Hematopoietic multipotent progenitor cell treated with erythropoietin and hydrocortisone succinate and interleukin-3 and kit ligand, for 15 days (in vitro differentiated cells): ENCODE measurements at regions not wholly inside any gene's neighbourhood (a gene's known extent, or its start where the extent isn't known, plus 50 kb on each side); places are given as distances from the start of the nearest gene placed in this dataset.

Source experiments
- DNase-seq: peaks from one replicate; pipeline ENCODE4 v3.0.0-alpha.2; 2015; ENCODE audit warnings: low spot score

GRCh38 chr2:18182861-18183260, 304.4 kb downstream of the KCNS3 start:
- no peak for DNase-seq

GRCh38 chr2:18180912-18181311, 302.4 kb downstream of the KCNS3 start:
- no peak for DNase-seq

DNA sequence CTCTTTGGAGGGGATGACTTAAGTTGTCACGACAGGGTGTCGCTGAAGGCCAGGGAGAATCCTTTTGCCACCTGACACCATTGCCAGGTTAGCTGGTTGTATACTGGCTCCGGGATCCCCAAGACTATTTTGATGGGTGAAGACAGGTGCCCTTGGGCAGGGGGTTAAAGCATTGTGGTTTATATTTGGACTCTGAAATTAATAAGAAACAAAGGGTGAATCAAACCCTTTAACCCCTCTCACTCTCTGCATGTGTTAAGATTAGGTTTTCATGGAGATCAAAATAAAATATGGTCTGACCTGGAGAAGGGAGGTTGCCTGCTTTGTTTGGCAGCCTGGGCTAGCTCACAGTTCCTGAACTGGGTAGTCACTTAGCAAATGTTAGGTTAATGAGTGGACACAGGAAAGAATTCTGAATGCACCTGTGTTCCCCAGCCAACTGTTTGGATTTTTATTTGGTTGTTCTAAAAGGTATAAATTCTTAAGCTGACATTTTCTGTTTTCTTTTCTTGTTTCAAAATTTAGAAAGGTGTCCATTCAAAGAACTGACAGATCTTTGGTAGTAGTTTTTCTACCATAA, 301.7 kb downstream of the KCNS3 start:
- DNase-seq, result no peak

- peak; percentile 49 for DNase-seq
These were observed 300.4 kb downstream of the KCNS3 start for GRCh38 chr2:18178736-18179349.

GRCh38 chr2:18176679-18177215, 298.3 kb downstream of the KCNS3 start:
- DNase-seq, result no peak

- no peak for DNase-seq
These were observed 294.1 kb downstream of the KCNS3 start for GRCh38 chr2:18172607-18173006.

DNA sequence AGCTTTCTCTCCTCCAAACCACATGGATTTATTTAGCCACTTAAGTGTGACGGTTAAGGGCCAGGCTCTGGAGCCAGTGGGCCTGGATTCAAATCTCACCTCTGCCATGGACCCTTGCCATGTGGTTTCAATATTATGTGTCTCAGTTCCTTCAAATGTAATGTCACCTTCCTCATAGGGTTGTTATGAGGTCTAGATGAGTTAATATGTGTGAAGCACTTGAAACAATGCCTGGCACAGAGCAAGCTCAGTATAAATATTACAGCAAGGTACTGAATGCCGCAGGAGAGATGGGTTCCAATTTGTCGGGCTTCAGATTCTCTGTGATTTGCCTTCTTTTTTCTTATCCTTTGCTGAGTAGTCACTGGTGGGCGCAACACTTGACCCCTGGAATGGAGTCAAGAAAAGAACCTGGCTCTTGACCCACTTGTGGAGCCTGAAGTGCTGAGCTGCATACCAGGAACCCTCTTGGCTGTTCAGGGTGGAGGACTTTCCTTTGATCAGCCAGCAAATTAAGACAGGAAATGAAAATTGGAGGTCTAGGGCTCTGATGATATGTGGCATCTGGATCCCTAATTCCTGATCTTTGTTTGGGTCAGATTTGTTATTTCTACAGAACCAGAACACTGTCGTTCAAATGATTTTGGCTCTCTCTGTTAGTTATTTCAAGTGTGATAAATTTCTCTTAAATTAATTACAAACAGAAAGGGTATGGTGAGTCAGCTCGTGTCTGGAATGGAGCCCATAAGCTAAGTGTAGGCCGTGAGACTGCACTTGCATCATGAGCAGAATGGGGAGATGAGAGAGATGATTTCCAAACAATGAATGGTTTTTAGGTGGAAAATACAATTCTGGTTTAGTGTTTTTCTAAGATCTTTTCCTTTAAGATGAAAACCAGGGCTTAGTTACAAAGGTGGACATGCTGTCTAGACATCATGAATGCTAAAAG, 293.0 kb downstream of the KCNS3 start:
- DNase-seq, result no peak

GRCh38 chr2:18170642-18171041, 292.2 kb downstream of the KCNS3 start:
- no peak for DNase-seq

GRCh38 chr2:18169893-18170175, 291.4 kb downstream of the KCNS3 start:
- DNase-seq, result no peak

DNA sequence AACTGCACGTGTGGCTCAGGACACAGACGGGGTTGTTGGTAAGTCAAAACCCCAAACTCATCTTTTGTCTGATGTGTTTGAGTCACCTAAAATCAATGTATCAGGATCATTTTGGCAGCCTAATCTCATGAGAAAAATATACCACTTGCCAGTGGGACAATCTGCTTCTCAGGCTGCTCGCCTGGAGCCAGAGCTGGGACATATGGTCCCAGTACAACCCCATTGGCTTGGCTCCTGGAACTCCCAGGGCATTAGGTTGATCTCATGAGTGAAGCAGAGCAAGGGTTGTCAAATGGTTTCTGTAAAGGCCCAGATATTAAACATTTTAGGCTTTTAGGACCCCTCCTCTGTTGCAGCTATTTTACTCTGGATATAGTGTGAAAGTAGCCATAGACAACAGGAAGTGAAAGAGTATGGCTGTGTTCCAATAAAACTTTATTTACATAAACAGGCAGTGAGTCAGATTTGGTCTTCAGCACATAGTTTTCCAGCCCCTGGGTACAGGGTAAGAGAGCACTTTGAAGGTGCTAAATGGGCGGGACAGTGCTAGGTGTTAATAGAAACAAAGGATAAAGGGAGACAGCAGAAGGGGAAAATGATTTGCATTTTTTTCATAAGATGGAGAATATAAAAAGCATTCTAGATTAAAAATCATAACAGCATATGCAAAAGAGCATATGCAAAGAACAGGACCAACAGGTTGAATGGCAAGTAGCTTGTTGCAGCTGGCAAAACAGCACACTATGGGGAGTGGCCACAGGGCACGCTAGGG, 290.8 kb downstream of the KCNS3 start:
- no peak for DNase-seq

GRCh38 chr2:18167871-18168270, 289.4 kb downstream of the KCNS3 start:
- no peak for DNase-seq

GRCh38 chr2:18161681-18162080, 283.2 kb downstream of the KCNS3 start:
- DNase-seq, result no peak

DNA sequence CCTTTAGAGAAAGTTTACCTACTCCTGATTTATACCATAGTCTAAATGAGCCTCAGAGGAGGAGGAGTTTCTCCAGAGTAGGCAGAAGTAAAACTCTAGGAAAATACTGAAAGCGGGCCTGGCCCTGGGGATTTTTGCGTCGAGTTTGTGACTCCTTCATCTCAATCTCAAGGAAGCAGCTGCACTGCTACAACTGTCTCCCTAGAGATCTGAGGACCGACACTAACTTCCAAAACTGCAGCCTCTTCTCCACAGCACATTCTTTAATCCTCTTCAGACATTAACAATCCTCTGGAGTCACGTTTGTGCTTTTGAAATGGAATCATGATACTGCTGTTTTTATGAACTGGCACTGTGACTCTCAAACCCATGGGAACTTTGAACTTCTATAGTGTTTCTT, 281.4 kb downstream of the KCNS3 start:
- no peak for DNase-seq

- no peak for DNase-seq
These were observed 278.0 kb downstream of the KCNS3 start for GRCh38 chr2:18156421-18156820.

GRCh38 chr2:18156002-18156401, 277.5 kb downstream of the KCNS3 start:
- DNase-seq, result no peak

GRCh38 chr2:18154812-18155211, 276.3 kb downstream of the KCNS3 start:
- DNase-seq, result no peak

GRCh38 chr2:18154259-18154658, 275.8 kb downstream of the KCNS3 start:
- DNase-seq, result no peak

- no peak for DNase-seq
These were observed 275.3 kb downstream of the KCNS3 start for GRCh38 chr2:18153741-18154140.

DNA sequence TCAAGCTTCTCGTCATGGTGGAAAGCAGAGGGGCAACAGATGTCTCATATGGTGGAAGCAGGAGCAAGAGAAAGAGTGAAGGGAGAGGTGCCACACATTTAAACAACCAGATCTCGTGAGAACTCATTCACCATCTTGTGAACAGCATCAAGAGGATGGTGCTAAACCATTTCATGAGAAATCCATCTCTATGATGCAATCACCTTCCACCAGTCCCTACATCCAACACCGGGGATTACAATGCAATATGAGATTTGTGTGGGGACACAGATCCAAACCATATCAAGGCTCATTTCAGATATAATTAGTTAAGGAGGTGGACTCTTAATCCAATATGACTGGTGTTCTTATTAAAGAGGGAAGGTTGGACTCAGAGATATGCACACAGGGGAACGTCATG, 272.8 kb downstream of the KCNS3 start:
- DNase-seq, result no peak

DNA sequence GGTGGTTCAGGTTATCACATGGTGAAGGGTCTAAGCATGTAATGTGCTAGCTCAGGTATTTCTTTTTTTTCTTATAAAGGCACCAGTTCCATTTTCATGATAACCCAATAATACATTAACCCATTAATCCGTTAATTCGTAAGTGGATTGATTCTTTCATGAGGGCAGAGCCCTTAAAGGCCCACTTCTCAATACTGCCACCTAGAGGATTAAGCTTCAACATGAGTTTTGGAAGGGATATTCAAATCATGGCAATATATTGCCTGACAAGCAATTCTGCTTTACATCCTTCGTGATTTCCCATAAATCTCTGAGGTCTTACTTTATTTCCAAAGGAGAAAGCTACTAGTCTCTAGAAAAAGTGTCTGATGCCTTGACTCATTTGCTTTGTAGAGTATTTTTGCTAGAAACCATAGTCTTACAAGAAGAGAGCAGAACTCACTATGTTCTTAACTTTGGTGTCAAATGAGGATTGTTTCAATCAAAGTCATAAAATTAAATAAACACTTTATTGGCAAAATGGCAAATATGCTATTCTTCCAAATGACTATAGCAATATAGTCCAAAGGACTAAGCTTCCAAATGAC, 271.3 kb downstream of the KCNS3 start:
- peak; percentile 38 for DNase-seq

GRCh38 chr2:18136881-18137475, 258.5 kb downstream of the KCNS3 start:
- no peak for DNase-seq

DNA sequence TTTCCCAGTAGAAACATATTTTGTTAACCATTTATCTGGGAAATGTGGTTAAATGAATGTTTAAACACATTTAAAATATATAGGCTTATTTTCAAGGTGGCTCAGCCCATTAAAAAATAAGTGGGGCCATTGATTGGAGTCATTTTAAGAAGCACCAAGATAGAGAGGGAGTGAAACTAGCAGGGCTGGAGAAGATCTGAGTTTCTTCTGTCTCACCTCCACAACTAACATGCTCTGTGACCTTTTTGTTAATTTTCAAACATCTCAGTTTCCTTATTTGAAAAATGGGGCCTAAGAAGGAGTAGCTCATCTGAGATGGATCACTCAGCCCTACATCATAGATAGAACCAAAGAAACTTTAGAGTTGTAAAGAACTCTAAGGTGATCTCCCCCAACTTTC, 254.8 kb downstream of the KCNS3 start:
- no peak for DNase-seq
